ENCODE measurements at regions not wholly inside any gene's neighbourhood (a gene's known extent, or its start where the extent isn't known, plus 50 kb on each side); places are given as distances from the start of the nearest gene placed in this dataset.

DNA sequence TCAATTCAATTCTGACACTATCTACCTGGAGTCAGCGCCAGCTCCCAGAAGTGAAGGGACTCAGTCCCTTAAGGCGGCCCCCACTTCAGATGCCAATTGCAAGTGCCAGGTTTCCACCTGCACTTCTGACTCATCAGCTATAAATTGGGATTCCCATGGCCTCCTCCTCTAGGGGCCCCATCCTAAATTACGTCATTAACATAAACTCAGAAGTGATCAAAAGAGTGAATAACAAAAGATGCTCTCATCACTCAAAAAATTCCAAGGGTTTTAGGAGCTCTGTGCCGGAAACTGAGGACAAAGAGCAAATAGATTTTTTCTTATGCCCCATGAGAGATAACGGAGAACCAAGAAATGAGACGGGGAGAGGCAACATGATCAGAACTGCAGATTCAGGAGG lies 148.6 kb upstream of the IRX6 start:
- no peak for DNase-seq (ENCODE audit: low read depth, low spot score)
- Histone ChIP-seq H3K9ac (ENCODE audit: insufficient read length) (no peak overlapping the region), H3K9me3 (ENCODE audit: low read depth, low read length) (no peaks in the 10 kb centered on the region), H3K27ac (no peak overlapping the region), H3K36me3 (ENCODE audit: insufficient read depth, low read length) (no peaks in the 10 kb centered on the region), H3K4me3 (no peak overlapping the region)
- no peak for TF ChIP-seq POLR2AphosphoS5 (IDR thresholded peaks at IDR 0.05; ENCODE audit: borderline replicate concordance, low read depth, low read length)
- no peak for TF ChIP-seq FOXP2 (optimal IDR thresholded peaks at IDR 0.05; ENCODE audit: control extremely low read depth, extremely low read length, insufficient read depth)

GRCh38 chr16:55176901-55177300 lies 147.1 kb upstream of the IRX6 start:
- DNase-seq (ENCODE audit: low read depth, low spot score) = no peak
- H3K36me3 ChIP-seq (ENCODE audit: insufficient read depth, low read length) = no peaks in the 10 kb centered on the region
- no peaks in the 10 kb centered on the region for H3K9me3 ChIP-seq (ENCODE audit: low read depth, low read length)
- no peak overlapping the region for H3K9ac ChIP-seq (ENCODE audit: insufficient read length)
- TF ChIP-seq EZH2 (IDR thresholded peaks at IDR 0.05) = no peak
- TF ChIP-seq FOXP2 (optimal IDR thresholded peaks at IDR 0.05; ENCODE audit: control extremely low read depth, extremely low read length, insufficient read depth) = no peak
- no peak for TF ChIP-seq POLR2AphosphoS5 (IDR thresholded peaks at IDR 0.05; ENCODE audit: borderline replicate concordance, low read depth, low read length)
- no peak overlapping the region for H3K4me3 ChIP-seq
- no peak overlapping the region for H3K27ac ChIP-seq

DNA sequence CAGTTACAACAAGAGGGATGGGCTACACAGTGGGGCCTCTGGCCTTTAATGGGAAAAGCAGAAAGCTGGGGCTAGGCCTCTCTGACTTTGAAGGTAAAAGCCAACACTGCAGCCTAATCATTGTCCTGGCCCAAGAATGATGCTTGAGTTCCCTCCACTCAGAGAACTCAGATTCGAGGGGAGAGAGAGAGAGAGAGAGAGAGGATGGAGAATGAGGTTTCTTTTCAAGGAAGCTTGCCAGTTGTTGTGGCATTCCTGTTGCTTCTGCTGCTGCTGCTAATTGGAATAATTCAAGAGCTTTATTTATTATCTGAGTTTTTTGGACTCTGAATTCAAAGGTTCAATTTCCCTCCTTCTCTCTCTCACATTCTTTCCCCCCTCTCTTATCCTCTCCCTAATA lies 144.6 kb upstream of the IRX6 start:
- TF ChIP-seq POLR2AphosphoS5 (IDR thresholded peaks at IDR 0.05; ENCODE audit: borderline replicate concordance, low read depth, low read length) (no peak), FOXP2 (optimal IDR thresholded peaks at IDR 0.05; ENCODE audit: control extremely low read depth, extremely low read length, insufficient read depth) (no peak), EZH2 (IDR thresholded peaks at IDR 0.05) (no peak)
- no peak for DNase-seq (ENCODE audit: low read depth, low spot score)
- Histone ChIP-seq H3K9me3 (ENCODE audit: low read depth, low read length) (no peaks in the 10 kb centered on the region), H3K36me3 (ENCODE audit: insufficient read depth, low read length) (no peaks in the 10 kb centered on the region), H3K9ac (ENCODE audit: insufficient read length) (no peak overlapping the region), H3K27ac (no peak overlapping the region), H3K4me3 (no peak overlapping the region)

- H3K9ac ChIP-seq (ENCODE audit: insufficient read length) = no peak overlapping the region
- H3K4me3 ChIP-seq = no peak overlapping the region
- no peak for DNase-seq (ENCODE audit: low read depth, low spot score)
- no peaks in the 10 kb centered on the region for H3K36me3 ChIP-seq (ENCODE audit: insufficient read depth, low read length)
- TF ChIP-seq FOXP2 (optimal IDR thresholded peaks at IDR 0.05; ENCODE audit: control extremely low read depth, extremely low read length, insufficient read depth) (no peak), EZH2 (IDR thresholded peaks at IDR 0.05) (no peak), POLR2AphosphoS5 (IDR thresholded peaks at IDR 0.05; ENCODE audit: borderline replicate concordance, low read depth, low read length) (no peak)
- no peaks in the 10 kb centered on the region for H3K9me3 ChIP-seq (ENCODE audit: low read depth, low read length)
- no peak overlapping the region for H3K27ac ChIP-seq
These were observed 144.0 kb upstream of the IRX6 start for GRCh38 chr16:55179852-55180585.

- Histone ChIP-seq H3K9me3 (ENCODE audit: low read depth, low read length) (no peaks in the 10 kb centered on the region), H3K9ac (ENCODE audit: insufficient read length) (no peak overlapping the region), H3K4me3 (no peak overlapping the region), H3K36me3 (ENCODE audit: insufficient read depth, low read length) (no peaks in the 10 kb centered on the region), H3K27ac (no peak overlapping the region)
- TF ChIP-seq FOXP2 (optimal IDR thresholded peaks at IDR 0.05; ENCODE audit: control extremely low read depth, extremely low read length, insufficient read depth) = no peak
- TF ChIP-seq EZH2 (IDR thresholded peaks at IDR 0.05) = no peak
- TF ChIP-seq POLR2AphosphoS5 (IDR thresholded peaks at IDR 0.05; ENCODE audit: borderline replicate concordance, low read depth, low read length) = no peak
- DNase-seq (ENCODE audit: low read depth, low spot score) = no peak
These were observed 140.0 kb upstream of the IRX6 start for GRCh38 chr16:55184052-55184451.

DNA sequence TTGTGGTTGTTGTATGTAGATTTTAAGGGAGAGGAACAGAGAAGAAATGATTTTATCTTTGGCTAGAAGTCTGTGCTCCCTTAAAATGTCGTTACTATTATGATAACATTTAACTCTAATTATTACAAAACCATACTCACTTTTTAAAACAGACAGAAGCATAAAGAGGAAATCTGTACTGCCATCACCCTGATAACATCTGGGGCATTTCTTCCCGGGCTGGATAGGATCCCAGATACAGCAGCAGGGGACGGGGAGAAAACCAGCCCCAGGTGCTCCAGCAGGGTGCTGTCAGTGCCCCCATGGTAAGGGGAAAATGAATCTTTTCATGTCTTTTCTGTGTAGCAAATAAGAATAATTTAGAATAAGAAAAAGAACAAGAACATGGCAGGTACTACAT lies 139.4 kb upstream of the IRX6 start:
- Histone ChIP-seq H3K4me3 (no peak overlapping the region), H3K9me3 (ENCODE audit: low read depth, low read length) (no peaks in the 10 kb centered on the region), H3K27ac (no peak overlapping the region), H3K9ac (ENCODE audit: insufficient read length) (no peak overlapping the region), H3K36me3 (ENCODE audit: insufficient read depth, low read length) (no peaks in the 10 kb centered on the region)
- no peak for DNase-seq (ENCODE audit: low read depth, low spot score)
- TF ChIP-seq EZH2 (IDR thresholded peaks at IDR 0.05) (no peak), POLR2AphosphoS5 (IDR thresholded peaks at IDR 0.05; ENCODE audit: borderline replicate concordance, low read depth, low read length) (no peak), FOXP2 (optimal IDR thresholded peaks at IDR 0.05; ENCODE audit: control extremely low read depth, extremely low read length, insufficient read depth) (no peak)

DNA sequence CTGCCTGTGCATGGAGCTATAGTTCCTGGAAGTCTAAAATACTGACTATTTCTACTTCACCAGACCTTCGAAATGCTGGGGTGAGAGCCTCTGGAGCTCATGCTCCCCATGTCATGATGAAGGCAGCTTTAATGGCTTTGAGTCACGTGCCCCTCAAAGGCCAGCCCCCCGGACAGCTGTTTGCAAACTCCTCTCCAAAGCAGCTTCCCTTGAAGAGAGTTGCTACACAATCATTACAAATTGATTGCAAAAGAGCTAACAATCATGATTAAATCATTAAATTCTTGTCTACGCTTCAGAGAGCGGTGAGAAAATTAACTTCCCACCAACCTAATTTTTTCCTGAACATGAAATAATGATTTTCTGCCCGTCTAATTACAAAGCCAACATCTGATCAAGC lies 134.8 kb upstream of the IRX6 start:
- Histone ChIP-seq H3K9ac (ENCODE audit: insufficient read length) (no peak overlapping the region), H3K27ac (no peak overlapping the region), H3K9me3 (ENCODE audit: low read depth, low read length) (no peaks in the 10 kb centered on the region), H3K36me3 (ENCODE audit: insufficient read depth, low read length) (no peaks in the 10 kb centered on the region), H3K4me3 (no peak overlapping the region)
- DNase-seq (ENCODE audit: low read depth, low spot score) = no peak
- TF ChIP-seq POLR2AphosphoS5 (IDR thresholded peaks at IDR 0.05; ENCODE audit: borderline replicate concordance, low read depth, low read length) (no peak), FOXP2 (optimal IDR thresholded peaks at IDR 0.05; ENCODE audit: control extremely low read depth, extremely low read length, insufficient read depth) (no peak), EZH2 (IDR thresholded peaks at IDR 0.05) (no peak)

GRCh38 chr16:55189682-55190636 lies 134.0 kb upstream of the IRX6 start:
- TF ChIP-seq POLR2AphosphoS5 (IDR thresholded peaks at IDR 0.05; ENCODE audit: borderline replicate concordance, low read depth, low read length) (no peak), FOXP2 (optimal IDR thresholded peaks at IDR 0.05; ENCODE audit: control extremely low read depth, extremely low read length, insufficient read depth) (no peak), EZH2 (IDR thresholded peaks at IDR 0.05) (no peak)
- no peak for DNase-seq (ENCODE audit: low read depth, low spot score)
- no peaks in the 10 kb centered on the region for H3K36me3 ChIP-seq (ENCODE audit: insufficient read depth, low read length)
- no peak overlapping the region for H3K4me3 ChIP-seq
- H3K9me3 ChIP-seq (ENCODE audit: low read depth, low read length) = no peaks in the 10 kb centered on the region
- H3K27ac ChIP-seq = no peak overlapping the region
- no peak overlapping the region for H3K9ac ChIP-seq (ENCODE audit: insufficient read length)
